Activated T-helper 17 cell treated with anti-CD3 and anti-CD28 coated beads, Interleukin-2, amount 50 U/mL, for 72 hours (primary cell): ENCODE measurements at regions not wholly inside any gene's neighbourhood (a gene's known extent, or its start where the extent isn't known, plus 50 kb on each side); places are given as distances from the start of the nearest gene placed in this dataset.

Source experiments
- ATAC-seq: fragments of 150-1000 bp; cut with Tn5 transposase; replicated peaks from 2 replicates; pipeline ENCODE4 v1.10.0; 2021; ENCODE audit warnings: mild to moderate bottlenecking, moderate library complexity
- H3K27ac Mint-ChIP-seq: one replicate; pipeline ENCODE4 v1.8.0; 2022; ENCODE audit warnings: mixed read lengths
- H3K27me3 Mint-ChIP-seq: one replicate; pipeline ENCODE4 v1.8.0; 2022; ENCODE audit warnings: mixed read lengths
- H3K36me3 Mint-ChIP-seq: one replicate; pipeline ENCODE4 v1.8.0; 2022; ENCODE audit warnings: low read depth, mild to moderate bottlenecking, mixed read lengths
- H3K4me1 Mint-ChIP-seq: one replicate; pipeline ENCODE4 v1.8.0; 2022; ENCODE audit warnings: mixed read lengths
- H3K4me3 Mint-ChIP-seq: one replicate; pipeline ENCODE4 v1.8.0; 2022; ENCODE audit warnings: mild to moderate bottlenecking, mixed read lengths
- H3K9me3 Mint-ChIP-seq: one replicate; pipeline ENCODE4 v1.8.0; 2022; ENCODE audit warnings: mixed read lengths

GRCh38 chr16:64171632-64172031, 950.2 kb downstream of the CDH11 start:
- Mint-ChIP-seq H3K27ac (no peak overlapping the region), H3K27me3 (no peaks in the 10 kb centered on the region), H3K9me3 (peaks cover 21% of the 10 kb centered on the region), H3K4me1 (no peaks in the 10 kb centered on the region), H3K4me3 (no peak overlapping the region), H3K36me3 (no peaks in the 10 kb centered on the region)
- no peak for ATAC-seq

GRCh38 chr16:64168371-64168770, 953.5 kb downstream of the CDH11 start:
- ATAC-seq, result no peak
- Mint-ChIP-seq H3K36me3 (no peaks in the 10 kb centered on the region), H3K27me3 (no peaks in the 10 kb centered on the region), H3K27ac (no peak overlapping the region), H3K4me1 (no peaks in the 10 kb centered on the region), H3K9me3 (peaks cover 24% of the 10 kb centered on the region), H3K4me3 (no peak overlapping the region)

GRCh38 chr16:64167936-64168335, 953.9 kb downstream of the CDH11 start:
- Mint-ChIP-seq H3K36me3 (no peaks in the 10 kb centered on the region), H3K4me3 (no peak overlapping the region), H3K27ac (no peak overlapping the region), H3K4me1 (no peaks in the 10 kb centered on the region), H3K27me3 (no peaks in the 10 kb centered on the region), H3K9me3 (peaks cover 24% of the 10 kb centered on the region)
- no peak for ATAC-seq

GRCh38 chr16:64165368-64165767, 956.5 kb downstream of the CDH11 start:
- Mint-ChIP-seq H3K9me3 (peaks cover 15% of the 10 kb centered on the region), H3K4me3 (no peak overlapping the region), H3K4me1 (no peaks in the 10 kb centered on the region), H3K27ac (no peak overlapping the region), H3K36me3 (no peaks in the 10 kb centered on the region), H3K27me3 (no peaks in the 10 kb centered on the region)
- ATAC-seq, result no peak

- H3K9me3 Mint-ChIP-seq, result peaks cover 8% of the 10 kb centered on the region
- no peaks in the 10 kb centered on the region for H3K4me1 Mint-ChIP-seq
Observed at GRCh38 chr16:64162613-64163375, 959.1 kb downstream of the CDH11 start.

DNA sequence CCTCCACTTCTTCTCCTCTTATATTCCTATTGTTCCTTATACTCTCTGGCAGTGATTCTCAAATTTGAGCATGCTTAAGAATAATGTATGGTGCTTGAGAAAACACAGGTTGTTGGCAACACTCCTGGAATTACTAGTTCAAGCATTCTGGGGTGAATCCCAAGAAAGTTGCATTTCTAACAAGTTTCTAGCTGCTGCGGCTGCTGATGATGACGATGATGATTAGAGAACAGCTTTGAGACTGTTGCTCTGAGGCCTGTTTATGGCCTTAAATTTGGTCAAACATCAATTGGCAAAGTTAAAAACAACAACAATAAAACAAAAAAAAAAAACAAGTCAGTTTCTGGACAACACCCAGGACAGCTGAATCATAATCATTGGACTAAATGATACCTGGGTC, 961.9 kb downstream of the CDH11 start:
- no peak for ATAC-seq
- H3K27ac Mint-ChIP-seq, result no peak overlapping the region
- no peaks in the 10 kb centered on the region for H3K27me3 Mint-ChIP-seq
- H3K36me3 Mint-ChIP-seq, result no peaks in the 10 kb centered on the region
- H3K9me3 Mint-ChIP-seq, result peaks cover 12% of the 10 kb centered on the region
- no peak overlapping the region for H3K4me3 Mint-ChIP-seq
- H3K4me1 Mint-ChIP-seq, result no peaks in the 10 kb centered on the region

More at GRCh38 chr16:64162613-64163375, 959.1 kb downstream of the CDH11 start:
- Mint-ChIP-seq H3K4me3 (no peak overlapping the region), H3K27ac (no peak overlapping the region), H3K27me3 (no peaks in the 10 kb centered on the region), H3K36me3 (no peaks in the 10 kb centered on the region)
- ATAC-seq, result no peak

DNA sequence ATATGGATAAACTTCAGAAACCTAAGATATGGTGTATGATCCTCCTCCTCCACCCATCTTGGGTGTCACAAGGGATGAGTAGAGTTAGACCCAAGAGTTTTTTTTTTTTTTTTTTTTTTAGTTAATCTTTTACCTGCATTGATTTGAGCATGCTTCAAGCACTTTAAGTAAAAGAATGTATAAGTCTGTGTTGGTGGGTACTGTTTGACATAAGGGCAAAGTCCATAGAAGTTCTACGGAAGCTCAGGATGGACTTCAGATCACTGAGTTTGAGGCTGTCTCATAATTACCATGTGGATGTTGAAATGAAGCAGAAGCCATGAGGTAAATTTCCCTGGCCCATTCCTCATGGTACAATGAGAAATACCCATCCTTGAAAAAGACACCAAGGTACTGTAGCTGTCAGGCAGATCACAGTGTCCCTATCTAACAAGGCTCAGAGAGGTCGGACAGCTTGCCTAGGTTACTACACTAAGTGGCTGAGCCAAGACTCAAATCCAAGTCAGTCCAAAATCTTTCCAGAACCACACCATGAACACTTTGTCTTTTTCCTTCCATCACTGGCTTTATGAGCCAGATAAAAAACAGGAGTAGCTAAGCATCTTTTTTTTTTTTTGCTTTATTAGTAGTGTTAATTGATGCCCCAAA, 962.8 kb downstream of the CDH11 start:
- H3K36me3 Mint-ChIP-seq, result no peaks in the 10 kb centered on the region
- H3K4me1 Mint-ChIP-seq, result no peaks in the 10 kb centered on the region
- H3K4me3 Mint-ChIP-seq, result no peak overlapping the region
- peaks cover 8% of the 10 kb centered on the region for H3K9me3 Mint-ChIP-seq
- ATAC-seq, result no peak
- H3K27ac Mint-ChIP-seq, result no peak overlapping the region
- H3K27me3 Mint-ChIP-seq, result no peaks in the 10 kb centered on the region

DNA sequence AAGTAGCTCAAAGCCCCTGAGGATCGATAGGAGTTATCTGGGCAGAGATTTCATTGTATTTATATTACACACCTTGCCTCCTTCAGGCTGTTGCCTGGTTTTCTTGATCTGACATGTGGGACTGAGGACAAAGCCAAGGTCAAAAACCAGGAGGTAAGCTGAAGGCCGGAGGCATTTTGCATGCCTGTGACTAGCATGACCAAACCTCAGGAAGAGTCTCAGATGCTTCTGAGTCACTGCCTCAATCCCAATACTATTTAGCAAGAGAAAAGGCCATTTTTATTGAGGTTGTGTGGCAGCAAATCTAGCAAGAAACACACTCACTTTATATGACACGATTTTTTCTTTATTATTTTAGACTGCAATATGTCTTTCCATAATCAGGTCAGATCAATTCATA, 968.1 kb downstream of the CDH11 start:
- H3K9me3 Mint-ChIP-seq, result peaks cover 19% of the 10 kb centered on the region
- H3K27me3 Mint-ChIP-seq, result no peaks in the 10 kb centered on the region
- H3K4me3 Mint-ChIP-seq, result no peak overlapping the region
- H3K4me1 Mint-ChIP-seq, result no peaks in the 10 kb centered on the region
- no peaks in the 10 kb centered on the region for H3K36me3 Mint-ChIP-seq
- H3K27ac Mint-ChIP-seq, result no peak overlapping the region
- ATAC-seq, result no peak

DNA sequence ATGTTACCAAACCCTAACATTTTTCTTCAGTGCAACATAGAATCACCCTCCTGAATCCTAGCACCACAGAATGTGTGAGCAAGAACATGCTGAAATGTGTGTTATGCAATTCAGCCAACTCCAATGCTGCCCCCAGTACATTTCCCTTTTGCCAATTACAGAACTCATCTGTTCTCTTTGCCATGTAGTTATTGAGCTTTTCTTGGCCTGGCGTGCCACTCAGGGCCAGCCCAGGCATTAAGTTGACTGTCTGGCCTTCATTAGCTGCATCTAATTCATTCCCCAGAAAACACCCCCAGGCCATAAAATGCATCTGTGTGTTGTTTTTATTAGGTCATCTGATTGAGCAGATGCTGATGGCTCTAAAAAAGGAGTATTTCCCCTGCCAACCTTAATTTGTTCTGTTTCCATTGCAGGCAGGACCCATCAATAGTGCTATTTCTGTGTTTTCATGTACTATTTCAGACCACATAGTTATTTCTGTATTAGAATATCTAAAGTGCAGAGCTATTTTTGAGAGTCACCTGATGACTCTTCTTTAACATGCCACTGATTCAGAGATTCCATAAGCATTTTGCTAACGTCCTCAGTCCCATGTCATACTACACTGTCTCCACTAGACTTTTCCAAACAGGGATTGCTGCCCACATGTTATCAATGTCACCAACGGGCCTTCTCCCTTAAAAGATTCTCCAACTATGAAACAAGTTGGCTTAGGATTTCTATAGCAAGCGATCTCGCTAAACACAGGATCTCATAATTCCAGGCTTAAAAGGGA, 969.7 kb downstream of the CDH11 start:
- ATAC-seq, result no peak
- Mint-ChIP-seq H3K27me3 (no peaks in the 10 kb centered on the region), H3K36me3 (no peaks in the 10 kb centered on the region), H3K9me3 (peaks cover 21% of the 10 kb centered on the region), H3K4me1 (no peaks in the 10 kb centered on the region), H3K4me3 (no peak overlapping the region), H3K27ac (no peak overlapping the region)

DNA sequence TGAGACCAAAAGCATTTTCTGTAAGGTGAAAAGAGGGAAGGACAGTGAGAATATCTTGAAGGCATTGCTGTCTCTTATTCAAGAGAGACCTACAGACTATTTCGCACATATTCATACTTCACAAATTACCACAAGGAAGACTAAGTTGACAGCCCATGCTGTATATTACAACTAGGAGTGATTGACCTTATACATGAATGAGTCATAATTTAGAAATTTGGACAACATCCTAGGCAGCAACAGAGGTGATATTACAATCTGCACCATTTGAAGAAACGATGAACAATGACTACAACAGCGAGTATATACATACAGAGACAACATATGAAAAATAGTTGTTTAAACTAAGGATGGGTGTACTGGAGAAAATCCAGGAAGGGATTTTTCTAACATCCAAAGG, 971.7 kb downstream of the CDH11 start:
- ATAC-seq, result no peak
- Mint-ChIP-seq H3K27me3 (no peaks in the 10 kb centered on the region), H3K4me1 (no peaks in the 10 kb centered on the region), H3K9me3 (peaks cover 21% of the 10 kb centered on the region), H3K36me3 (no peaks in the 10 kb centered on the region), H3K27ac (no peak overlapping the region), H3K4me3 (no peak overlapping the region)

- Mint-ChIP-seq H3K36me3 (no peaks in the 10 kb centered on the region), H3K4me1 (no peaks in the 10 kb centered on the region), H3K27me3 (no peaks in the 10 kb centered on the region), H3K9me3 (peaks cover 21% of the 10 kb centered on the region), H3K4me3 (no peak overlapping the region), H3K27ac (no peak overlapping the region)
- no peak for ATAC-seq
Observed at GRCh38 chr16:64149756-64150155, 972.1 kb downstream of the CDH11 start.

GRCh38 chr16:64148356-64148755, 973.5 kb downstream of the CDH11 start:
- ATAC-seq, result no peak
- Mint-ChIP-seq H3K27ac (no peak overlapping the region), H3K4me3 (no peak overlapping the region), H3K9me3 (peaks cover 18% of the 10 kb centered on the region), H3K36me3 (no peaks in the 10 kb centered on the region), H3K4me1 (no peaks in the 10 kb centered on the region), H3K27me3 (no peaks in the 10 kb centered on the region)

DNA sequence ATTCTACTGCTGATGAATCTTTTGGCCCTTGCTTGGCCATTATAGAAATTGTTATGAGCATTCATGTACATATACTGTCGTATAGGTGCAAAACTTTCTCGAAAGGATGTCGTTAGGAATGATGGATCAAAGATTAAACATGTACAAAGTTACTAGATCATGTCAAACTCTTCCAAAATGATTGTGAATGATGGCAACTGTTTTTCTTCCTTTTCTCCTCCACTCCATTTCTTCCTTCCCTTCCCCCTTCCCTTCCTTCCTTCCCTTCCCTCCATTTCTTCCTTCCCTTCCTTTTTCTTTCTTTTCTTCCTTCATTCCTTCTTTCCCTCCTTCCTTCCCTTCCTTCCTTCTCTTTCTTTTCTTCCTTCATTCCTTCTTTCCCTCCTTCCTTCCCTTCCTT, 973.9 kb downstream of the CDH11 start:
- Mint-ChIP-seq H3K36me3 (no peaks in the 10 kb centered on the region), H3K27me3 (no peaks in the 10 kb centered on the region), H3K27ac (no peak overlapping the region), H3K4me1 (no peaks in the 10 kb centered on the region), H3K9me3 (peaks cover 16% of the 10 kb centered on the region), H3K4me3 (no peak overlapping the region)
- no peak for ATAC-seq

DNA sequence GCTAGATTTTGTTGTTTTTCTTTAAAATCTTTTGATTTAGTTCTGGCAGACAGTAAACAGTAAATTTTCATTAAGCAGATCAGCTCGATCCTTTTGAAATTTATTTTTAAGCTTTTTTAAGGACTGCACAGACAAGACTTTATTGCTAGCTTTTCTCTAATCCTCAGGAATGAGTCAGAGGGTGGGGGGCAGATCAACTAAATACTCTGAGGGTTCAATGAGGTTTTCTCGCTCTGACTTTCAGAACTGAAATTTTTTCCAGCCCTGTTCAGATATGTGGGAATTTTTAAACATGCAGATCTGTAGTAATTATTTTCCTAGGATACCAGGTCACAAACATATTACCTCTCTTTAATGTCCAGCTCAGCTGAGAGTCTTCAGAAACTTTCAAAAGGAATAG, 977.2 kb downstream of the CDH11 start:
- Mint-ChIP-seq H3K4me1 (no peaks in the 10 kb centered on the region), H3K9me3 (peaks cover 8% of the 10 kb centered on the region), H3K27me3 (no peaks in the 10 kb centered on the region), H3K4me3 (no peak overlapping the region), H3K27ac (no peak overlapping the region), H3K36me3 (no peaks in the 10 kb centered on the region)
- no peak for ATAC-seq

DNA sequence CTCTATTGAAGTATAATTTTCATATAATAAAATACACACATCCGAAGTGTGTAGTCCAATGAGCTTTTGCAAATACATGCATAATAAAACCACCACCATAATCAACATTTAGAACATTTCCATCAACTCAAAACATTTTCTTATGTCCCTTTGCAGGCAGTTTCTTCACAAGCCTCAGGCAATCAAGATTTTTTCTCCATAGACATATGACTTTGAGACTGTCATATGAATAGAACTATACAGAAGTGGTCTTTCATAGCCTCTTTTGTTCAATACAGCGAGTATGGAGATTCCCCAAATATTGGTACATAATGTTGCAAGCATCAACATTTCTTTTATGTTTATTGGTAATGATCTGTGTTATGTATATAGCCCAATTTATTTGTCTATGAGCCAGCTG, 983.2 kb downstream of the CDH11 start:
- Mint-ChIP-seq H3K9me3 (peaks cover 4% of the 10 kb centered on the region), H3K36me3 (no peaks in the 10 kb centered on the region), H3K4me3 (no peak overlapping the region), H3K27me3 (no peaks in the 10 kb centered on the region), H3K4me1 (no peaks in the 10 kb centered on the region), H3K27ac (no peak overlapping the region)
- no peak for ATAC-seq
